Colonic mucosa (tissue), 4 donors: ENCODE measurements at regions not wholly inside any gene's neighbourhood (a gene's known extent, or its start where the extent isn't known, plus 50 kb on each side); places are given as distances from the start of the nearest gene placed in this dataset.

Source experiments
- DNase-seq: peaks from one replicate; pipeline ENCODE4 v3.0.0-alpha.2; 2020
- H3K27ac ChIP-seq: fragments of 200-600 bp; one replicate; pipeline ENCODE4 v1.8.0; 2021
- H3K27me3 ChIP-seq: fragments of 200-600 bp; one replicate; pipeline ENCODE4 v1.8.0; 2021
- H3K36me3 ChIP-seq: fragments of 200-600 bp; one replicate; pipeline ENCODE4 v1.8.0; 2021
- H3K4me1 ChIP-seq: fragments of 200-600 bp; one replicate; pipeline ENCODE4 v1.8.0; 2021; ENCODE audit warnings: mild to moderate bottlenecking
- H3K4me3 ChIP-seq: fragments of 200-600 bp; one replicate; pipeline ENCODE4 v1.8.0; 2021
- H3K9ac ChIP-seq, 2 donors: one replicate each; pipeline ENCODE4 v1.7.0; 2013; ENCODE audit warnings: control low read depth in 2 of 2, low read depth in 2 of 2, low read length in 2 of 2
- H3K9me3 ChIP-seq: fragments of 200-600 bp; one replicate; pipeline ENCODE4 v1.8.0; 2021
- CTCF ChIP-seq: fragments of 200-600 bp; IDR thresholded peaks from one replicate; pipeline ENCODE4 v1.8.0; 2022; ENCODE audit warnings: antibody characterized with exemption, mild to moderate bottlenecking
- intact Hi-C: fragments of 100-400 bp; cut with DNase I; formaldehyde crosslinking; loops from one replicate; pipeline ENCODE4 v1.14.1; 2022
- donor health status: healthy.
- donor health status: DM: no; HTN: no; CAD: no.
- donor health status: DM: no; HTN: no; CAD: no.

GRCh38 chr9:13502484-13502883, 223.0 kb upstream of the MPDZ start:
- H3K4me3 ChIP-seq: no peak overlapping the region
- intact Hi-C loops: no loop called here
- H3K36me3 ChIP-seq: no peaks in the 10 kb centered on the region
- H3K4me1 ChIP-seq: no peaks in the 10 kb centered on the region
- no peaks in the 10 kb centered on the region for H3K9me3 ChIP-seq
- no peaks in the 10 kb centered on the region for H3K27me3 ChIP-seq
- no peak for TF ChIP-seq CTCF
- DNase-seq: no peak
- no peak overlapping the region for H3K9ac ChIP-seq
- no peak overlapping the region for H3K27ac ChIP-seq

GRCh38 chr9:13501018-13501417, 221.5 kb upstream of the MPDZ start:
- no peak overlapping the region for H3K27ac ChIP-seq
- DNase-seq: no peak
- H3K9me3 ChIP-seq: no peaks in the 10 kb centered on the region
- no peaks in the 10 kb centered on the region for H3K27me3 ChIP-seq
- TF ChIP-seq CTCF: no peak
- intact Hi-C loops: no loop called here
- no peak overlapping the region for H3K4me3 ChIP-seq
- no peaks in the 10 kb centered on the region for H3K36me3 ChIP-seq
- no peak overlapping the region for H3K9ac ChIP-seq
- H3K4me1 ChIP-seq: no peaks in the 10 kb centered on the region

DNA sequence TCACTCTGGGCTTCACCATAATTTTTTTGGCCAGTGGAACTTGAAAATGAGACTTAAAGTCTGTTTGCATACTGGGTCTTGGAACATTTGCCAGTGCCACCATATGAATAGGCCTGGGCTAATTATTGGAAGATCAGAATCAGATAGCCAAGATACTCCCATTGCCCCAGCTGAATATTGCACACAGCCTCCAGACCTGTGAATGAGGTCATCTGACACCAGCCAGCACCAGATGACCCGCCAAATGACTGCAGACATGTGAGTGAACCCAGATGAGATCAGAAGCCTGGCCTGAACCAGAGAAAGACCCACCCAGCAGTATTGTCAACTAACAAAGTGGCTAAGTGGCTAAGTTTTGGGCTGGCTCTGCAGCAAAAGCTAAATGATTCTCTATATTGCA, 220.5 kb upstream of the MPDZ start:
- H3K27me3 ChIP-seq: no peaks in the 10 kb centered on the region
- DNase-seq: no peak
- no peak overlapping the region for H3K4me3 ChIP-seq
- H3K9me3 ChIP-seq: no peaks in the 10 kb centered on the region
- H3K27ac ChIP-seq: no peak overlapping the region
- no peaks in the 10 kb centered on the region for H3K4me1 ChIP-seq
- H3K36me3 ChIP-seq: no peaks in the 10 kb centered on the region
- no peak overlapping the region for H3K9ac ChIP-seq
- intact Hi-C loops: no loop called here
- TF ChIP-seq CTCF: no peak

- TF ChIP-seq CTCF: no peak
- DNase-seq: no peak
- intact Hi-C loops: no loop called here
Observed at GRCh38 chr9:13493697-13494096, 214.2 kb upstream of the MPDZ start.

GRCh38 chr9:13491493-13492424, 212.3 kb upstream of the MPDZ start:
- Histone ChIP-seq H3K4me1 (no peaks in the 10 kb centered on the region), H3K9ac (no peak overlapping the region), H3K4me3 (no peak overlapping the region), H3K9me3 (no peaks in the 10 kb centered on the region), H3K27ac (no peak overlapping the region), H3K36me3 (no peaks in the 10 kb centered on the region), H3K27me3 (no peaks in the 10 kb centered on the region)
- intact Hi-C loops: no loop called here
- no peak for TF ChIP-seq CTCF
- DNase-seq: no peak

More at GRCh38 chr9:13493697-13494096, 214.2 kb upstream of the MPDZ start:
- Histone ChIP-seq H3K9me3 (no peaks in the 10 kb centered on the region), H3K36me3 (no peaks in the 10 kb centered on the region), H3K4me3 (no peak overlapping the region), H3K4me1 (no peaks in the 10 kb centered on the region), H3K27me3 (no peaks in the 10 kb centered on the region), H3K27ac (no peak overlapping the region), H3K9ac (no peak overlapping the region)
